CD4-positive, alpha-beta T cell treated with Interleukin-17A for 4 hours (primary cell): ENCODE measurements at regions not wholly inside any gene's neighbourhood (a gene's known extent, or its start where the extent isn't known, plus 50 kb on each side); places are given as distances from the start of the nearest gene placed in this dataset.

Experiments
- DNase-seq: peaks from one replicate; pipeline ENCODE4 v3.0.0-alpha.2; 2020; ENCODE audit warnings: mixed read lengths

DNA sequence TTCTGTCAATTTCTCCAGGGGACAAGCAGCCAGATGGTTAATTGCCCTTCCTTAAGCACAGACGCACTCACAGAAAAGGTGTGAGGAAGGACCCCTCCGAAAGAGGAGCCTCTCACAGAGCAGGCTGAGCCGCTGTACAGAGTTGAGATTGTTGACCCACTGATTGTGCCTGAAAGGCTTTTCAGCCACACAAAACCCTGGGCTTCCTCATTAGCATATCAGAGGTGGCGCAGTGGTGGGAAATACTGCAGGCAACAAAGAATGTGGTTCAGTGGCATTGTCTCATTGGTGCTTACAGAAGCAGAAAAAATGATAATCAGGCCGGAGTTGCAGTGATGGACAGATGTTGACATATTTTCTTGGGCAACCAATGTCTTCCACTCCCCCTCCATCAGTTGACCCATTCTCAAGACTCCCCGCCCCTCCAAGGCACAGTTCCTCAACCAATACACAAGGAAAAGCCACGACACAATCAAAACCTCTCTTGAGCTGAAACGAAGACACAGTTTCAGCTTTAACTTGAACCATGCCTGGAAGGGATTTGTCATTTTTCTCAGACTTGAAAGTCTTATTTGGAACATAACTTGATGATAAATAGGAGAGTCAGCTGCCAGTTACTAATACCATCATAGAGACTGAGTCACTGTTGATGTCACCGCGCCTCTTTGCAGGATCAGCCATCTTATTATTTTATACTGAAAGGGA is 53.1 kb downstream of the ATXN3L start:
- DNase-seq = no peak

DNA sequence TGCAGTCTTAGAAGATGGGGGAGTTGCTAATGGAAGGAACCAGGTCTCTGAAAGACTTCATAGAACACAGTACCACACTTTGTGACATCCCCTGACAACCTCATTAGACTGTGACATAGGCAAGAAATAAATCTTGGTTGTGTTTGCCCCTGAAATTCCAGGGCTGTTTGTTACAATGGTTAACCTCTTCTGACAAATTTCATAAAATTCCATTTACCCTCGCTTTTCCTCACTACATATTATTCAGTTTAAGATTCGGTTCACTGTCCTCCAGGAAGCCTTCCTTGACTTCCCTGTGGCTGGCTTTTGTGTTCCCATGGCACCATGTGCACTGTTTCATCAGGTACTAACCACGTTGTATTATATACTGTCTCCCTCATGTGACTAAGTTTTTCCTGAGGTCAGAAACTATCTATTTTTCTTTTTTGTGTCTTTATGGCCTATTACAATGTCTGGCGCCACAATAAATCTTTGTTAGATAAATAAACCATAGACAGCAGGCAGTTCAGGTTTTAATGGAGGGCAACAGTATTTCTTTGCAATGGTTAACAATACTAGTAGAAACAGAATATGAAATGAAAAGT is 54.2 kb downstream of the ATXN3L start:
- DNase-seq = no peak

DNA sequence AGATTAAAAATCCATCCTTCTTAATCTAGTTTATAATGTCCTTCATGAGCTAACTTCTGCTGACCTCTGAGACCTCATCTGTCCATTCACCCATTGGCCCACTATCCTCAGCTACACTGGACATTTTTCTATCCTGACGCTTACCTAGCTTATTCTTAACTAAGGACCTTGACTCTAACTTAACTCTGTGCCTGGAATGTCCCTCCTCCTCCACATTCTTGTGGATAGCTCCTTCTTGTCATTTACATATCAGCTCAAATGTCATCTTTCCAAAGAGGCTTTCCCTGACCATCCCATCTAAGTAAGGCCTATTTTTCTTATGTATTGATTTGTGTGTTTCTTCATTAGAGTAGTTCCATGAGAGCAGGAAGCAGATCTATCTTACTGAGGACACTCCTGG is 54.7 kb downstream of the ATXN3L start:
- no peak for DNase-seq

DNA sequence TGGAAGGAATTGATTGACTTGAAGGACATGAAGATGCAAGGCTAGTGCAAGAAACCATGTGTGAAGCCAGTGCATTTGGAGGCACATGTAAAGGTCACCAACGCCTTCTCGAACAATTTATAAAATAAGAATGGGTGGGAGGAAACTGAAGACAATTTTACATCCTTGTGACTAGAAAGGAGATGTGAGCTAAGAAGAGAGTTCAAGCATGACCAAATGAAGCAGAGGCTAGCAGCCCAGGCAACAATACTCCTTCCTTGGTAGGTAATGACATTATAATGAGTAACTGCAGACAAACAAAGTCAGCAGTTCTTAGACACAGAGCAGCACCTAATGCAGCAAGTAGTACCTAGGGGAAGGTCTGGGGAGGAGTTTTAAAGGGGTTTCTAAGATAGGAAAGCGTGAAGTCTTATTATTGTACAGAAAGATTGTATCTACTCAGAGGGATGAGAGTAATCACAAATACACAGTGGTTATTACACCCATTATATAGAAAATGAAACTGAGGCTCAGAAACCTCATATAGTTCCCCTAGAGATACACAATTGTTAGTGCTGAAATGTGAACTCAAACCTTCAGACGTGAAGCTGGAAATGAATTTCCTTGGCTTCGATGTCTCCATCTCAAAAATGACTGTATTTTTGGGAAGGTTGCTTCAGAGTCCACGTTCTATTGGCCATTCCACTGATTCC is 56.1 kb downstream of the ATXN3L start:
- DNase-seq = no peak

DNA sequence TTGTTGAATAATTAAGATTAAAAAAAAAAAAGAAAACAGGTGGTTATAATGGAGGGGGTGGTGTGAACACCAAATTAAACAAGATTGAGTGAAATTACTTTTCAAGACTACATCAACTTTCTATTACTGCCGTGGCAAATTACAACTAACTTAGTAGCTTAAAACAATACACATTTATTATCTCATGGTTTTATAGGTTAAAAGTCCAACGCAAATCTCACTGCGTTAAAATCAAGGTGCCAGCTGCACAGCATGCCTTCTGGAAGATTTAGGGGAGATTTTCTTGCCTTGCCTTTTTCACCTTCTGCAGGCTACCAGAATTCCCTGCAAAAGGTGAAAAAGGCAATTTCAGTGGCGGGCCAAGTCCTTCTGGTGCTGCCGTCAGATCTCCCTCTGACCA is 58.5 kb downstream of the ATXN3L start:
- DNase-seq = no peak

DNA sequence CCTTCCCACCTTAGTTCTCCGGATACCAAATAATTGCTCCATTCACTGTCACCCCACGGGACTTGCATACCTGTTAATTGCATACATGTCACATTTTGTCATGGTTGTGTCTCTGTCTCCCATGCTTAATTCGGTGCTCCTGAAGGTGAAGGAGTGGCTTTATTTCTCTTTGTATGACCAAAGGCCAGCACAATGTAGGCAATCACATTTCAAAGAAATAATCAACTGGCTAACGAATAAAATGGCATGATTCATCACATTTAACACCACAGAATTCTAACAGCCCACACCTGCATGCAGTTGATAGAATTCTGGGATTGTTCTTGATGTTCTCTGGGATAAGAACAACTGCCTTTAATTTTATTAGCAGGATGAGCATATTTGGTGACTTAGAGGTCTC is 59.3 kb downstream of the ATXN3L start:
- no peak for DNase-seq

DNA sequence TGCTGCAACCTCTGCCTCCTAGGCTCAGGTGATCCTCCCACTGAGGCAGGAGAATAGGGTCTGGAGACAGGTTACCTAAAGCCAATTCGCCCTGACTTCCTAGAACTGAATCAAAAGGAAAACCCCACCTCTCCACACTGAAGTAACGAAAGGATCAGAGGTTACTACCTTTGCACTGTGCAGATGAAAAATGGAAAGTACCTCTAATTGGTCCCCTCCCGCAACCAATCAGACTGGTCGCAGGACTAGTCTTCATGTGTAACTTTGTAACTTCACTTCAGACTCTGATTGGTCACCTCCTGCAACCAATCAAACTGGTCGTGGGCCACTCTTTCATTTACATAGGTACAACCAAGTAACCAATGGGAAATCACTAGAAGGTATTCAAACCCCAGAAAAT is 61.1 kb downstream of the ATXN3L start:
- DNase-seq = no peak

DNA sequence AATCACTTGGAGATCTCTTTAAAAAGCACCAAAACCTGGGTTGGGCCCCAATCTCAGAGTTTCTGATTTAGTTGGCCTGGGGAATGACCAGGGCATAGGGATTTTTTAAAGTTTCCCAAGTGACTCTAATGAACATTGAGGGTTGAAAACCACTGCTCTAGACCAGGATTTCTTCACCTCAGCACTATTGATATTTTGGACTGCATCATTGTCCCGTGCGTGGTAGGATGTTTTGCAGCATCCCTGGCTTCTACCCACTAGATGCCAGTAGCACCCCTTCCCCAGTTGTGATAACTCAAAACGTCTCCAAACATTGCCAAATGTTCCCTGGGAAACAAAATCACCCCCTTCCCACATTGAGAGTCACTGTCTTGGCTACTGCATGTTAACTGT is 61.8 kb downstream of the ATXN3L start:
- DNase-seq = no peak

DNA sequence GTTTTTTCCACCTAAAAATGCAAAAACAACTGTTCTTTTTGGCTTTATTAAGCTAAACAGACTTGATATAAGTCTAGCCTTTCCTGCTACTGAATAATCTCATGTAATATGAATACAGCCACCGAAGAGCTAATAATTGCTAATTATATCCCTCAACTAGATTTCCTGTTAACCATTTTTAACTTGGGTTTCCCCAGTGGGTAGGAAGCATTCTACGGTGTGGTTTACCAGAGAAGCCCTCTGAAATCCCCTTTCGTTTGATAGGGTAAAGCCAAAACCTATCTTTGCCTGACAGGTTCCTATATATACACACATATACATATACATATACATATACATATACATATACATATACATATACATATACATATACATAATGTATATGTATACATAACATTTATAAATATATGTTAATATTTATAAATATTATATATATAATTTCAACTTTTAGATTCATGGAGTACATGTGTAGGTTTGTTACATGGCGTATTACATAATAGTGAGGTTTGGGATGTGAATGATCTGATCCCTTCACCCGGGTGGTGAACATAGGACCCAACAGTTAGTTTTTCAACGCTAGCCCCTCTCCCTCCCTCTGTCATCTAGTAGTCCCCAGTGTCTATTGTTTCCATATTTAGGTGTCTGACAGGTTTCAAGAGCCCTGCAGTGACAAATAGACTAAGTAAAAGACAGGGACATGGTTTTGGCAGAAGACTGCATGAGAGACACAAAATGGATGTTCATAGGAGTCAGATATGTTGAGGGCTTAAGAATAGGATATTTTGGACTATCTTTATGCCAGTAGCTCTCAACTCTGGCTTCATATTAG is 62.4 kb downstream of the ATXN3L start:
- DNase-seq = no peak

DNA sequence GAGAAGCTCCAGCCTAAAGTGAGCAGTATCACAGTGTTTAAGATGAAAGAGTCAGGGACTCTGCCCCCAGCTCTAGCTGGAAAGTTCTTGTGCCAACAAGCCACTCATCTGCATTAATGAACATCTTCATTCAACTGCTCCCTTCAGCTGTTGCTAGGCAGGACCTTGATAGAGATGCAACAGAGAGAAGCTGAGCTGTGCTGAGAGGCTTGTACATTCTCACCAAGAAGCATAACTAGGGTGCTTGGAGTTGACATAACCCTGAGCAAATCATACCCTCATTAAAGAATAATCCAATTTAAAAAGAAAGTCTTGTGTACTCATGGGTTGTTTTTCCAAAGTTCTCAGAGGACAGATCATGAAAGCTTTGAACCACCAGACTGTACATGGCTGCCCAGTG is 63.2 kb downstream of the ATXN3L start:
- no peak for DNase-seq

DNA sequence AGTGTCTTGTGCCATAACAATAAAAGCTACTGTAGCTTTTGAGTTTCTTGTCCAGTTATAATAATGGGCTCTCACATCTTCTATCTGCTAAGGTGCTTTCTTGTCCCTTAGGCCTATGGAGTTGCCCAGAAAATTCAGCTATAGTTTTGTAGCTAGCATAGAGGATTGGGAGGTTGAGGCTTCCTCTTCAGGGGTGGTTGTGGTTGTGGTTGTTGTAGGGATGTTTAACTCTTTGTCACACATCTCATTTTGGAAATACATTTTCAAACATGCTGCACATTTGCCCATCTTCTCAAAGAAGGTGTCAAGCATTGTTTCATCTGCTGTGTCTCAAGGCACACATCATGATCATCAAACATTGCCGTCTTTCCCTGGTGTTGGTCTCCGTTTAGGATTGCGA is 65.0 kb downstream of the ATXN3L start:
- DNase-seq = no peak

DNA sequence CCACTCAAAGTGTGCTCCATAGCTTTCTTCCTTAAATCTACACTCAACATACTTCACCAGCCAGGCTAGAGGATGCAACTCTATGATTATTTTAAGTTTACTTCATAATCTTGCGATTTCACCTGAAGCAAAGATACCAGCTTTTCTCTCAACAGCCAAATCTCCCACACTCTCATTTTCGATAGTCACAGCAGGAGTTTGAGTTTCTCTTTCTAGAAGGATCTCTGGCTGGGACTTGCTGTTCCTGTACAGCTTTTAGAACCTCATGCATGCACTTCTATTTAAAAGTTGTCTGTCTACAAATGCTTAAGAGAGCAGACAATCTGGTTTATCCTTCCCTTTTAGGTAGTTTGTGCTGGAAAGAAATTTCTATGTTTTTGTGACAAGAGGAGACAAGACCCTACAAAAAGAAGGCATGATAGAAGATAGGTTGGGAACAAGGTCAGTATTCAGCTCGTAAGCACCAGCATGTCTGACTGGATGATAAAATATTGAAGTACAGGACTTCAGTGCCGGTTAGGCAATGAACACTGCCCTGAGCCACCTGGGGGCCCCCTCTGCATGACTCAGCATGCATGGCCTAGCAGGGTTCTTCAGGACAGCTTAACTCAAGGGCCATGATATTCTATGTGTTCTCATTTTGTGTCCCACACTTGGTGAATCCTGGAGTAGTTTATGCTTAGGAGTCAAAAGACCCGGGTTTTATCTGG is 65.6 kb downstream of the ATXN3L start:
- DNase-seq = peak; percentile 17

DNA sequence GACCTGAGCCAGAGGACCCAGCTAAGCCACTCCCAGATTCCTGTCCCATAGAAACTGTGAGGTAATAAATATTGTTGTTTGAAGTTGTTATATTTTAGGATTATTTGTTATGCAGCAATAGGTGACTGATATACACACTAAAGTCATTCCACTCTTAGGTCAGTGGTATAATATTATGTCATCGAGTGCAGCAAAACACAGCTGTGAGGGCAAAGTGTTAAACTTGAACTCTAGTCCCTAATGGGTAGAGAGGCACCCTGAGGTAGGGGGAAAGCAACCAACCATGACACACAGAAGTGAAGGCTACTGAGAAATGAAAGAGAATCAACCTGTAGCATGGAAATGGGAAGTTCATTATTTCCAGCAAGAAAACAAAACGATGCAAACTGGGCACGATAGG is 66.6 kb downstream of the ATXN3L start:
- no peak for DNase-seq

DNA sequence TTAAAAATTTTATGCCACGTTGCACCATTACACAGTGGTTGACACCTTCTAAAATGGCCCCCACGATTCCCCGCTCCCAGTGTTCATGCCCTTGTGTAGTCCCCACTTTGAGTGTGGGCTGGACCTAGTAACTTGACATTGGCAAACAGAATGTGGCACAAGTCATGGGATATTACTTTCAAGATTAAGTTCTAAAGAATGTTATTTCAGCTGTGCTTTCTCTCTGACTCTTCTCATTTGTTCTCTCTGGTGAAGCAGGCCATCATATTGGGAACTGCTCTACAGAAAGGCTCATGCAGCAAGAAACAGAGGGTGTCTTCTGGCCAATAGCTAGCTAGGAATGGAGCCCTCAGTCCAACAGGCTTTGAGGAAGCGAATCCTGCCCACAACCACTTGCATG is 67.1 kb downstream of the ATXN3L start:
- DNase-seq = no peak

DNA sequence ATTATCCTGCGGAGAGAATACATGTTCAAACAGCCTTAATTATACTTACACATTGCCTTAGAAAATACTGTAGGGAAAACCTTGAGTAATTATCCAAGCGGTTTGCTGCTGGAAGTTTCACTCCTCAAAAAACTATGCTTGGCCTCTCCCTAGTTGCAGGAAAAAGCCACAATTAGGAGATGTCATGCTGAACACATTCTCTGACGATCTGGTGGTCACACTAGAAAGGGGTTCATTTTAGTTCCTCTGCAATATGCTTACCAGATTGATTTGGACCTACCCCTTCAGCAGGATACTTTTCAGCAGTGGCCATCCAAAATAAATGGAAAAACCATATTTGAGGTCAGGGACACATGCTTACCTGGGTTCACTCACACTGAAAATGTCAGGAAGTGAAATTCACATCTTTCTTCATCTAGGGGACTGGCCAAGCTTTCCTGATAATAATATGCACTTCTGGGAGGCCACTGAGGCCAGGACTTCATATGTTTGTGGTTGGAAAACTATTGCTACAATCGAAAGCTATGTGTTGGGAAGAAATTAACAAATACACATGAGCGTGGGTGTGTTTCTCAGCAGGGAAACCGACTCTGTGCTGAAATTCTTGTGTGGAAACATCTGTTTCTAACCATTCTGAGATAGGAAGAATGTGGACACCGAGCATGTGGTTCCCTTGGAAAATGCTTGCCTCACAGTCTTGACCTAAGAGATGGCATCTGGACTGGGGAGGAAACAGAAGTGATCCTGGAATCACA is 68.8 kb downstream of the ATXN3L start:
- no peak for DNase-seq

DNA sequence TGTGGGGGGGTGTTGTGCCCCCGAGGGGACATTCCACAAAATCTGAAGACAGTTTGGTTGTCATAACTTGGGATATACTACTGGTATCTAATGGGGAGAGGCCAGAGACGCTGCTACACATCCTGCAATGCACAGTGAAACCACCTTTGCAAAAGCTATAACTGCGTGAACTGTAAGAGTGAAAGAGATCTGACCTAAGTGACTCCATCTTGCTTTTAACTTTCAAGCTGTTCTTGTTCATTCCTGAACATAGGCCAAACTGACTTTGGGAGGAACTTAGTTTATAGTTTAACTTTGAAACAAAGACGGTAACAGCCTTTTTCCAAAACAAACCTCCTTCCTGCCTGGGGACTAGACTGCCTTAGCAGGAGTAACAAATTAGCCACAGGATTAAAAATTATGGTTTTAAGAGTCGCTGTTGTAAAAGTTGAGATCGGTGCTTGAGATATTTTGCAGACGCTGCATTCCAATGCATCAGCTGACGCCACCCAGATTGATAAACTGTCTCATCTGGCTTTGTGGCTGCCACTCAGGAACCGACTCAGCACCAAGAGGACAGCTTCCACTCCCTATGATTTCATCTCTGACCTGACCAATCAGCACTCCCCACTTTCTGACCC is 70.9 kb downstream of the ATXN3L start:
- no peak for DNase-seq

DNA sequence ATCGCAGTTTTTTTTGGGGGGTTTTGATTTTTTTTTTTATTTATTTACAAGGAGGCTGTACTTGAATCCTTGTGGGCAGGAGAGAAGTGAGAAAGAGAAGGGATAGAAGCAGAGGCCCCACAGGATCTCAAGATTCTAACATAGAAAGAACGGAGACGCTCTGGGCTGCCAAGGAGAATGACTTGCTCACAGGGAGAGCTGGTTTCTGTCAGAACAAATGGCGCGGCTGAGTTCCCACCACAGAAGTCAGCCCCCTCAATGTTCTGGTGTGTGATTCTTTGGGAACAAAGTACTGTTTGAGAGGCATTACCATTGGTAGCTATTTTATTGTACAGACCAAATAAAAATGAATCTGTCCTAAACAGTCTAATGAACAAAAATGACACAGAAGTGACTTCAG is 80.6 kb downstream of the ATXN3L start:
- DNase-seq = no peak

DNA sequence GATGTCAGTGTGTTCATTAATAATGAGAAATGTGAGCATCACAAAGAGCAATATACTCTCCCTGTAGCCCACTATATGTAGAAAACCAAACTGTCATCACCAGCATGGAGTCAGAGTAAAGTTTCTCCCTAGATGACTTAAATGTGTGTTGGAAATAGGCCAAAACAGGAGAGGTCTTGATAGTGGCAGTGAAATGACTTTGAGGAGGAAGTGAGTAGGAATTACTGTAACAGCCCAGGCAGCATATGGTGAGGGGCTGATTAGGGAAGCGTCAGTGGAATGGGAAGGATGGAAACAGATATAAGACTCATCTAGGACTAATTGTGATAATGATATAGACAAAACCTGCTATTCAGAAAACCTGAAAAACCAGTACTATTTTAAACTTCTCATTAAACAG is 83.9 kb downstream of the ATXN3L start:
- no peak for DNase-seq

DNA sequence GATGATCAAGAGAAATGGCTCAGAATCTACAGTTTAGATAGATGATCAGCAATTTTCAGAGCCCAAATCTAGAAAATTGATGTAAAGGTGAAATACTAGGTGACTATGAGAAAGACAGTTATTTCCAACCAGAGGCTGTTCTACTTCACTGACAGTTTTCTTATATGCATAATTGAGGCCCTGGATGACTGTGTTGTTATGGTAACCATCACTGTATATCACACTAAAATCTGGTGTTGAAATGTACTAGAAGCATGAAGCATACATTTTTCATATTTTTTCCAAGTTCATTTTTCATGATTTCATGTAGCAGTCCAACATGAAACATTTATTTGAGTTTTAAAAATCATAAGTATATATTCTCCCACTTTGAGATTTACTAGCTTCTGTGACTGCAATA is 87.4 kb downstream of the ATXN3L start:
- no peak for DNase-seq

DNA sequence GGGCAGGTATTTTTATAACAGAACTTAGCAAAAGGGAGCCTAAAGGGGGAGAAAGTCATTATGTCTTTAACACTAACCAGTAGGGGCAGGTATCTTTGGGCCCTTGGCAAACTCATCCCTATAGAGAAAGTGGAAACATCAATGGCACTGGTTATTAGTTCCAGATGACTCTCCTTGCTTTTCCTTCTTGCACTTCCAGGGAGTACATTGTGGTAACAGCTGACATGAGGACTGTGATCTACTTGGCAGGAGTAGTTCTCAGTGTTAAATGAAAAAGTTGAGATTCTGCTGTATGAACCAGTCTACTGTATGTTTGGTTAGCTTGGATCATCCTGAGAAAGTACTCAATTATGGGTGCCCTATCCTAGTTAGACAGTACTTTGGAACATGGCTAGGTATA is 93.6 kb downstream of the ATXN3L start:
- no peak for DNase-seq

DNA sequence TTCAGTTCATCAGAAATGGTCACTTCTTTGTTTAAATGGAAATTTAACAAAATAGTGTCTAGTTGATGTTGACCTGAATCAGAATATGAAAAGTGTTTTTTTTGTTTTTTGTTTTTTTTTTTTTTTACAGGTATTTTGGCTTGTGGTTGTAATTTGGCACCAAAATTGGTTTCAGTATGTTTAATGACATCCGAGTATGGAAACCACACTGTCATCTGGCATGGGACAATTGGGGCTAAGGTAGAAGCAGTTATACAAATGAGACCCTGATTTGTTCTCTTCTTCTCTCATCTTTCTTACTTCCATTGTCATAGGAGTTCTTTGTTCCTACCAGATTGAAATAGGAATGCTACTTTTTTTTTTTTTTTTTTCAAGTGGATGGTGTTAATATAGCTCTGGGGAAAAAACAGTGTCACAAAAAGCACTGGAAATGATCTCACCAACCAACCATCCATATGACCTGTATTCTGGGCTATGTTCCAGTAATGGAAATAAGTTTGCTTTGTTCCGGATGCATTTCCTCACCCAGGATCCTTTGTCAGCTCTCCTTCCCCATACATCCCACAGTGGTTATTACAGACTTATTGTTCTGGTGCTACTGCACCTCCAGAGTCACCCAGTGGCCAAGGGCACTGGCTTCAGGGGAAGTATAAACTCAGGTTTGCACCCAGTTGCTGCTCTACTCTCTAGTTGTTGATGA is 95.8 kb downstream of the ATXN3L start:
- no peak for DNase-seq
